A673 (cell line): ENCODE measurements at regions not wholly inside any gene's neighbourhood (a gene's known extent, or its start where the extent isn't known, plus 50 kb on each side); places are given as distances from the start of the nearest gene placed in this dataset.

Experiments
- CTCF ChIP-seq: fragments of 300-800, 200-600 bp; sonication (generic); conservative IDR thresholded peaks from 2 replicates; pipeline ENCODE4 v1.5.1; 2017; ENCODE audit warnings: low read depth, mild to moderate bottlenecking, antibody characterized with exemption, low read length, moderate library complexity, mixed read lengths
- EZH2 ChIP-seq: fragments of 200-600 bp; sonication (generic); IDR thresholded peaks from 2 replicates; pipeline ENCODE4 v1.6.1; 2017; ENCODE audit warnings: borderline replicate concordance, low read depth, mild to moderate bottlenecking, mixed read lengths, antibody characterized with exemption, low read length; ENCODE audit not compliant: poor library complexity, severe bottlenecking

- TF ChIP-seq EZH2 = no peak
- TF ChIP-seq CTCF = no peak
Observed at GRCh38 chr11:127194521-127194920, 194.0 kb upstream of the KIRREL3 start.
